Activated T-helper 2 cell treated with anti-CD3 and anti-CD28 coated beads, Interferon-gamma antibody, Interleukin-2, Interleukin-4, amounts not matched to agents 10 μg/mL and 5 μg/mL and 100 μg/mL, durations not matched to agents 14 hours and 24 hours and 36 hours (primary cell): ENCODE measurements at regions not wholly inside any gene's neighbourhood (a gene's known extent, or its start where the extent isn't known, plus 50 kb on each side); places are given as distances from the start of the nearest gene placed in this dataset.
"Not testable (repeated sequence)": the region's sequence is repeated elsewhere in the genome, so short reads cannot be mapped to it uniquely, and the experiment has no call there.

Experiments
- DNase-seq: peaks from one replicate; pipeline ENCODE4 v3.0.0; 2021; ENCODE audit warnings: low spot score
- H3K27ac Mint-ChIP-seq: one replicate; pipeline ENCODE4 v1.8.0; 2021; ENCODE audit warnings: mixed read lengths
- H3K27me3 Mint-ChIP-seq: one replicate; pipeline ENCODE4 v1.8.0; 2021; ENCODE audit warnings: low read depth, mixed read lengths
- H3K36me3 Mint-ChIP-seq: one replicate; pipeline ENCODE4 v1.8.0; 2021; ENCODE audit warnings: low read depth, mixed read lengths
- H3K4me1 Mint-ChIP-seq: one replicate; pipeline ENCODE4 v1.8.0; 2021; ENCODE audit warnings: low read depth, mixed read lengths
- H3K4me3 Mint-ChIP-seq: one replicate; pipeline ENCODE4 v1.8.0; 2021; ENCODE audit warnings: low read depth, mild to moderate bottlenecking, moderate library complexity, mixed read lengths
- H3K9me3 Mint-ChIP-seq: one replicate; pipeline ENCODE4 v1.8.0; 2021; ENCODE audit warnings: mixed read lengths
- intact Hi-C: fragments of 100-400 bp; cut with micrococcal nuclease; formaldehyde crosslinking; loops from one replicate; pipeline ENCODE4 v1.15.1; 2023

GRCh38 chr4:23085249-23085568 is 392.5 kb downstream of the GBA3 start:
- Mint-ChIP-seq H3K4me3 (no peak overlapping the region), H3K27me3 (no peaks in the 10 kb centered on the region), H3K27ac (no peak overlapping the region), H3K9me3 (peaks cover 10% of the 10 kb centered on the region), H3K36me3 (no peaks in the 10 kb centered on the region), H3K4me1 (no peaks in the 10 kb centered on the region)
- intact Hi-C loops, result no loop called here
- DNase-seq, result no peak

GRCh38 chr4:23084559-23085248 is 392.0 kb downstream of the GBA3 start:
- Mint-ChIP-seq H3K27me3 (no peaks in the 10 kb centered on the region), H3K27ac (no peak overlapping the region), H3K36me3 (no peaks in the 10 kb centered on the region), H3K9me3 (peaks cover 11% of the 10 kb centered on the region), H3K4me1 (no peaks in the 10 kb centered on the region), H3K4me3 (no peak overlapping the region)
- intact Hi-C loops, result no loop called here
- DNase-seq, result no peak

- no peaks in the 10 kb centered on the region for H3K4me1 Mint-ChIP-seq
- H3K27ac Mint-ChIP-seq, result no peak overlapping the region
- intact Hi-C loops, result no loop called here
- no peak overlapping the region for H3K4me3 Mint-ChIP-seq
- H3K9me3 Mint-ChIP-seq, result peaks cover 19% of the 10 kb centered on the region
- DNase-seq, result no peak
- H3K27me3 Mint-ChIP-seq, result no peaks in the 10 kb centered on the region
- H3K36me3 Mint-ChIP-seq, result no peaks in the 10 kb centered on the region
Measured at GRCh38 chr4:23083391-23083790, 390.7 kb downstream of the GBA3 start.

DNA sequence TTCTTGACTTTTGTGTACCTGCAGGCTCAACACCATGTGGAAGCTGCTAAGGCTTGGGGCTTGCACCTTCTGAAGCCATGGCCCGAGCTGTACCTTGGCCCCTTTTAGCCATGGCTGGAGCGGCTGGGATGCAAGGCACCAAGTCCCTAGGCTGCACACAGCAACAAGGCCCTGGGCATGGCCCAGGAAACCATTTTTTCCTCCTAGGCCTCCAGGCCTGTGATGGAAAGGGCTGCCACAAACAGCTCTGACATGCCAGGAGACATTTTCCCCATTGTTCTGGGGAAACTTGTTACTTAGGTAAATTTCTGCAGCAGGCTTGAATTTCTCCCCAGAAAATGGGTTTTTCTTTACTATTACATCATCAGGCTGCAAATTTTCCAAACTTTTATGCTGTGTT is 387.4 kb downstream of the GBA3 start:
- H3K27me3 Mint-ChIP-seq, H3K36me3 Mint-ChIP-seq, intact Hi-C loops, H3K27ac Mint-ChIP-seq, DNase-seq, H3K4me3 Mint-ChIP-seq, H3K4me1 Mint-ChIP-seq: not testable (repeated sequence)
- H3K9me3 Mint-ChIP-seq, result peaks cover 19% of the 10 kb centered on the region

GRCh38 chr4:23070848-23071570 is 378.3 kb downstream of the GBA3 start:
- Mint-ChIP-seq H3K27me3 (no peaks in the 10 kb centered on the region), H3K4me1 (no peaks in the 10 kb centered on the region), H3K36me3 (no peaks in the 10 kb centered on the region), H3K4me3 (no peak overlapping the region), H3K9me3 (no peaks in the 10 kb centered on the region), H3K27ac (no peak overlapping the region)
- intact Hi-C loops, result no loop called here
- DNase-seq, result no peak

GRCh38 chr4:23068756-23069155 is 376.0 kb downstream of the GBA3 start:
- H3K27me3 Mint-ChIP-seq, result no peaks in the 10 kb centered on the region
- no peaks in the 10 kb centered on the region for H3K36me3 Mint-ChIP-seq
- no peak overlapping the region for H3K4me3 Mint-ChIP-seq
- no peaks in the 10 kb centered on the region for H3K9me3 Mint-ChIP-seq
- no peaks in the 10 kb centered on the region for H3K4me1 Mint-ChIP-seq
- intact Hi-C loops, result no loop called here
- H3K27ac Mint-ChIP-seq, result no peak overlapping the region
- DNase-seq, result no peak

DNA sequence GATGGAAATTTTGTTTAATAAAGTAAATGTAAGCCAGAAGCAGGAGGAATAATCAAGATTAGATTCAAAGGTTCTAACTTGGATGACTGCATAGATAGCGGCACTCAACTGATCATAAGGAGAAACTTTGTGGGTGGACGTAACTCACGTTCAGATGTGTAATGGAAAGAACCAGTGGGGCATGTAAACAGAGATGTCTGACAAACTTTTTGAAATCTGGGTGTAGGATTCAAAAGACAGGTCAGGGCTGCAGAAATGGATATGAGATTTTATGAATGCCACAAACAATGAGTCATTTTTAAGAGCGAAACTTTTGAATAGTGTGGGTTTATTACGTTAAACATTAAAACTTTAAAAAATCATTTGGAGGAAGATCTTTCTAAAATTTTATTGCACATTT is 375.6 kb downstream of the GBA3 start:
- H3K4me1 Mint-ChIP-seq, result no peaks in the 10 kb centered on the region
- no peak for DNase-seq
- H3K9me3 Mint-ChIP-seq, result no peaks in the 10 kb centered on the region
- no peak overlapping the region for H3K4me3 Mint-ChIP-seq
- intact Hi-C loops, result no loop called here
- no peaks in the 10 kb centered on the region for H3K27me3 Mint-ChIP-seq
- no peak overlapping the region for H3K27ac Mint-ChIP-seq
- H3K36me3 Mint-ChIP-seq, result no peaks in the 10 kb centered on the region

DNA sequence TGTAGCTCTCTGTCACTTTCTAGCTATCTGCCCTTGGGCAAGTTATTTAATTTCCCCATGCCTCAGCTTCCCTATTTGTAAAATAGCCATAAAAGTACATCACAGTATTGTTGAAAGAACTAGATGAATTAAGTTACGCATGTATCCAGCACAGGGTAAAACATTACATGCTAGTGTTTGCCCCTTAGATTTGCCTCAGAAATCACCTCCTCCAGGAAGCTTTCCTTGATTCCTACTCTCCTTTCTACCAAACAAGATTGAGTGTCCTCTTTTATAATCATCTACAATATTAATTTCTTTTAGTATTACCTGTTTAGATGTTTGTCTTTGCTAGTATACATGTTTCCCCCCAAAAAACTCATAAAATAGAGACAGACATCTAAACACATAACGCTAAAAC is 369.5 kb downstream of the GBA3 start:
- Mint-ChIP-seq H3K9me3 (no peaks in the 10 kb centered on the region), H3K27ac (no peak overlapping the region), H3K36me3 (no peaks in the 10 kb centered on the region), H3K4me3 (no peak overlapping the region), H3K4me1 (no peaks in the 10 kb centered on the region), H3K27me3 (no peaks in the 10 kb centered on the region)
- intact Hi-C loops, result no loop called here
- DNase-seq, result no peak

GRCh38 chr4:23061431-23061830 is 368.7 kb downstream of the GBA3 start:
- Mint-ChIP-seq H3K27me3 (no peaks in the 10 kb centered on the region), H3K36me3 (no peaks in the 10 kb centered on the region), H3K9me3 (no peaks in the 10 kb centered on the region), H3K4me1 (no peaks in the 10 kb centered on the region), H3K27ac (no peak overlapping the region), H3K4me3 (no peak overlapping the region)
- DNase-seq, result no peak
- intact Hi-C loops, result no loop called here

DNA sequence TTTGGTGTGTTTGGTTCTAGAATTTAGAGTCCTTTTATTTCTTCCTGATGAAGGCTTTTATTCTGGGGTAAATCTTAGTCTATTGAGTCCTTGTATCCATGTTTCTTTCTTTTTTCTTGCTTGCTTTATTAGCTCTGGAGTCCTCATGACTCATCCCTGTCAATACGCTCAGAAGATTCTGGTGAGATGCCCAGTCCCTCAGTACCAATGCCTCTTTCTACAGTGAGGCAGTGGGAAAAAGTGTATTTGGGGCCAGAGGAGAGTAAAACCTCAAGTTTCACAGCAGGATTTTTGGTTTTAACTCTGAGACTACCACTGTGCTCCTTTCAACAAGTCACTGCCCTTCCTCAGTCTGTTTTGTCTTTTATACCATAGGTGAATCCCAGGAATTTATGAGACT is 368.0 kb downstream of the GBA3 start:
- intact Hi-C loops, result no loop called here
- H3K27me3 Mint-ChIP-seq, result no peaks in the 10 kb centered on the region
- DNase-seq, result no peak
- H3K4me3 Mint-ChIP-seq, result no peak overlapping the region
- H3K4me1 Mint-ChIP-seq, result no peaks in the 10 kb centered on the region
- no peaks in the 10 kb centered on the region for H3K36me3 Mint-ChIP-seq
- H3K9me3 Mint-ChIP-seq, result no peaks in the 10 kb centered on the region
- no peak overlapping the region for H3K27ac Mint-ChIP-seq

DNA sequence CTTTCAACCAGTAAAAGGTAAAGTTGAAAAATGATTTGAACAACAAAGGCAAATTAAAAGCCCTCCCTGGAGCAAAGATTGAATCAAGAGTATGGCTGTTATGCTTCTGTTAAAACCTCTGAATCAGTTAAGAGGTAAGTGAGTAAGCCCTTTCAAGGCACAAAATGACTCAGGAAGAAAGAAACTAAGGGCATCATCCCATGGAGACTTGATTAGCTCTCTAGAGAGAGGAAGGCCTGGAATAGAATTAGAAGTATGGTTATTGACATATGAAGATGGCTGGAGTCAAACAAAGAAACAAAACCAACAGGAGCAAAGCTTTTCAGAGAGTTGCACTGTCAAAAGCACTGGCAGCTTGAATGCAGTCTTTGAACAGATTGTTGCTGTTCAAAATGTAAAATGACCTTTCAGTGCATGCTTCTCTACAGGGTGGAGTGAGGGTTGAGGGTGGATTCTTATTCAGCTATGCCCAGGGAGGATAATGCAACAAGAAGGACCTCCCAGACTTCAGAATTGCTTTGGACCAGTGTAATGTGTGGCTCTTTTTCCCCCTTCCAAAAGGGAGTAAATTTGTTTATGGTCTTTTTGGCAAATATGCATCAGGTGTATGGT is 365.5 kb downstream of the GBA3 start:
- no peaks in the 10 kb centered on the region for H3K27me3 Mint-ChIP-seq
- no peaks in the 10 kb centered on the region for H3K36me3 Mint-ChIP-seq
- no peak overlapping the region for H3K4me3 Mint-ChIP-seq
- no peak overlapping the region for H3K27ac Mint-ChIP-seq
- H3K9me3 Mint-ChIP-seq, result no peaks in the 10 kb centered on the region
- no peaks in the 10 kb centered on the region for H3K4me1 Mint-ChIP-seq
- intact Hi-C loops, result no loop called here
- no peak for DNase-seq

- no peaks in the 10 kb centered on the region for H3K9me3 Mint-ChIP-seq
Measured at GRCh38 chr4:23041501-23041900, 348.8 kb downstream of the GBA3 start.

DNA sequence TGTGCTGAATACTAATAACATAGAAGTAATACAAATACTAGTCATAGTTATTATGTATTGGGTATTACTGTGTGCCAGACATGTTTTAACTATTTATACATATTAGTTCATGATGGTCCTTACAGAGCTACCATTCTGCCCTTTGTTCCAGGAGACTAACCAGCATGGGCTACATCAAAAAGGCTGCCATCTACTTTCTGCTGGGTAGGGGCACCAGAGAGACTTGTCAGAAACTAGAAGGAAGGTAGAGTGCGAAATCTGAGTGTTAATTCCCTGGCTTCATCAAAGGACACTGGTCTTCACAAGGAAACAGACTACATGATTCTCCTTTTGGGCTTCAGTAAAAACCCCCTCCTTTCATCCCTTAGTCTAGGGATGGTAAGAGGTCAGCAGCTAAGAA is 347.8 kb downstream of the GBA3 start:
- Mint-ChIP-seq H3K36me3 (no peaks in the 10 kb centered on the region), H3K27me3 (no peaks in the 10 kb centered on the region), H3K4me3 (no peak overlapping the region), H3K9me3 (no peaks in the 10 kb centered on the region), H3K4me1 (no peaks in the 10 kb centered on the region), H3K27ac (no peak overlapping the region)
- intact Hi-C loops, result no loop called here
- DNase-seq, result no peak

More at GRCh38 chr4:23041501-23041900, 348.8 kb downstream of the GBA3 start:
- no peaks in the 10 kb centered on the region for H3K27me3 Mint-ChIP-seq
- DNase-seq, result no peak
- H3K4me3 Mint-ChIP-seq, result no peak overlapping the region
- intact Hi-C loops, result no loop called here
- no peak overlapping the region for H3K27ac Mint-ChIP-seq
- no peaks in the 10 kb centered on the region for H3K4me1 Mint-ChIP-seq
- H3K36me3 Mint-ChIP-seq, result no peaks in the 10 kb centered on the region
